Thyroid gland (tissue), 4 donors: ENCODE measurements at regions not wholly inside any gene's neighbourhood (a gene's known extent, or its start where the extent isn't known, plus 50 kb on each side); places are given as distances from the start of the nearest gene placed in this dataset.

ENCODE experiments used
- POLR2A ChIP-seq, 2 donors: fragments of 450-650 bp; IDR thresholded peaks; one replicate each; pipeline ENCODE4 v1.6.1; 2017; ENCODE audit warnings: antibody characterized with exemption in 2 of 2, mild to moderate bottlenecking in 2 of 2, moderate library complexity in 1 of 2
- TF ChIP-seq, protein P1 (sequence below), 6 experiments: fragments of 200-600 bp in 3 of 6; fragments of 450-650 bp in 3 of 6; sonication (generic) in 3 of 6; IDR thresholded peaks; one replicate each; pipeline ENCODE4 v1.5.1; 2016 to 2019; ENCODE audit warnings: antibody characterized with exemption in 6 of 6, mild to moderate bottlenecking in 2 of 6, inconsistent platforms in 1 of 6, moderate library complexity in 1 of 6

DNA sequence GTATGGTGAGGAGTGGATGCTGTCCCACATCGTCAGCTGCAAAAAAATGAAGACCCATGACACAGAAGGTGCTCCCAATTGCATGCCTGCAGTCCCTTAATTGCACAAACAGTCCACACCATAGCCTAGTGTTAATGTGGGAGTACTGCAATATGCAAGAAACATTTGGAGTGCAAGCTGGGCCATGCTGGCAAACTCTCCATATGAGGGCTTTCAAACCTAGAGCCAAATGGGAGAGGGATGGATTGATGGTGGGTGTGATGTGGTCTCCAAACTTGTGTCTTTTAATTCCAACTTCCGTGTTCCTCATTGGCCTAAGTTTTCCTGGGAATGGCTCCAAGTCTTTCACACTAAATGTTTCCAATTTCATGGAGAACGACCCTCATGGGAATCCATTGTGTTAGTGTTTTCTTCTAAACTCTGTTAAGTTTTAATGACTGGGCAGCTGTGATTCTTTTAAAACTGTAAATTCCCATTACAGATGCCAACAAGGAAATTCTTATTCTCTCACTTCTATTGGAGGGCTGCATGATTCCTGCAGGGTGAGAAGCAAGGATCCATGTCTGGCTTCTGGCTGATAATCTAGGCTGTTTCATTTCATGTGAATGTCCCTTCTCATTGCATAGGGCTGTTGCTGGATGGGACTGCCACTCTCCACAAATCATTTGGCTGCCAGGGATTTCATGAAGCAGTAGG lies 745.3 kb upstream of the TSPY4 start:
- TF ChIP-seq, protein P1, sequence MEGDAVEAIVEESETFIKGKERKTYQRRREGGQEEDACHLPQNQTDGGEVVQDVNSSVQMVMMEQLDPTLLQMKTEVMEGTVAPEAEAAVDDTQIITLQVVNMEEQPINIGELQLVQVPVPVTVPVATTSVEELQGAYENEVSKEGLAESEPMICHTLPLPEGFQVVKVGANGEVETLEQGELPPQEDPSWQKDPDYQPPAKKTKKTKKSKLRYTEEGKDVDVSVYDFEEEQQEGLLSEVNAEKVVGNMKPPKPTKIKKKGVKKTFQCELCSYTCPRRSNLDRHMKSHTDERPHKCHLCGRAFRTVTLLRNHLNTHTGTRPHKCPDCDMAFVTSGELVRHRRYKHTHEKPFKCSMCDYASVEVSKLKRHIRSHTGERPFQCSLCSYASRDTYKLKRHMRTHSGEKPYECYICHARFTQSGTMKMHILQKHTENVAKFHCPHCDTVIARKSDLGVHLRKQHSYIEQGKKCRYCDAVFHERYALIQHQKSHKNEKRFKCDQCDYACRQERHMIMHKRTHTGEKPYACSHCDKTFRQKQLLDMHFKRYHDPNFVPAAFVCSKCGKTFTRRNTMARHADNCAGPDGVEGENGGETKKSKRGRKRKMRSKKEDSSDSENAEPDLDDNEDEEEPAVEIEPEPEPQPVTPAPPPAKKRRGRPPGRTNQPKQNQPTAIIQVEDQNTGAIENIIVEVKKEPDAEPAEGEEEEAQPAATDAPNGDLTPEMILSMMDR (IDR thresholded peaks at IDR 0.05) = no peak
- no peak for TF ChIP-seq POLR2A (IDR thresholded peaks at IDR 0.05)
